Heart left ventricle (tissue), 13 donors: ENCODE measurements at regions not wholly inside any gene's neighbourhood (a gene's known extent, or its start where the extent isn't known, plus 50 kb on each side); places are given as distances from the start of the nearest gene placed in this dataset.

Experiments used
- POLR2A ChIP-seq, 2 donors: fragments of 450-650 bp; IDR thresholded peaks; one replicate each; pipeline ENCODE4 v1.6.1; 2017; ENCODE audit warnings: antibody characterized with exemption in 2 of 2, mild to moderate bottlenecking in 2 of 2, moderate library complexity in 2 of 2
- TF ChIP-seq, protein P1 (sequence below), 12 donors: fragments of 200-600 bp; sonication (generic) in 4 of 12; IDR thresholded peaks; one replicate each; pipeline versions ENCODE4 v1.5.0 to v1.8.0; 2018 to 2022; ENCODE audit warnings: antibody characterized with exemption in 12 of 12, mild to moderate bottlenecking in 5 of 12
- donor health status: ischemic (EF 13 %, LVEDD 7.1; RV severe dilation, severe dysfunction).
- donor health status: DM: no; HTN: yes; CAD: no.
- donor health status: DM: no; HTN: no; CAD: no.
- donor health status: ischemic (EF 25% LVEDD 6.9; RV normal size, moderate dysfunction).
- donor health status: ischemic (EF 25% LVEDD 5.7; RV mildly dilated, moderate dysfunction).
- donor health status: ischemic (EF 35%, LVEDD 5.7; RV mildly dilated, moderate dysfunction).
- donor health status: nonischemic (EF 11% LVEDD 7.7; RV severe dilation, severe dysfunction).
- donor health status: DM: yes; HTN: yes; CAD: no.
- donor health status: PGD.
- donor health status: ischemic (EF 29% LVEDD 5.4; RV normal size, mild dysfunction).
- donor health status: nonischemic (EF 23%, LVEDD 6.1; RV moderate dilation, normal function).

DNA sequence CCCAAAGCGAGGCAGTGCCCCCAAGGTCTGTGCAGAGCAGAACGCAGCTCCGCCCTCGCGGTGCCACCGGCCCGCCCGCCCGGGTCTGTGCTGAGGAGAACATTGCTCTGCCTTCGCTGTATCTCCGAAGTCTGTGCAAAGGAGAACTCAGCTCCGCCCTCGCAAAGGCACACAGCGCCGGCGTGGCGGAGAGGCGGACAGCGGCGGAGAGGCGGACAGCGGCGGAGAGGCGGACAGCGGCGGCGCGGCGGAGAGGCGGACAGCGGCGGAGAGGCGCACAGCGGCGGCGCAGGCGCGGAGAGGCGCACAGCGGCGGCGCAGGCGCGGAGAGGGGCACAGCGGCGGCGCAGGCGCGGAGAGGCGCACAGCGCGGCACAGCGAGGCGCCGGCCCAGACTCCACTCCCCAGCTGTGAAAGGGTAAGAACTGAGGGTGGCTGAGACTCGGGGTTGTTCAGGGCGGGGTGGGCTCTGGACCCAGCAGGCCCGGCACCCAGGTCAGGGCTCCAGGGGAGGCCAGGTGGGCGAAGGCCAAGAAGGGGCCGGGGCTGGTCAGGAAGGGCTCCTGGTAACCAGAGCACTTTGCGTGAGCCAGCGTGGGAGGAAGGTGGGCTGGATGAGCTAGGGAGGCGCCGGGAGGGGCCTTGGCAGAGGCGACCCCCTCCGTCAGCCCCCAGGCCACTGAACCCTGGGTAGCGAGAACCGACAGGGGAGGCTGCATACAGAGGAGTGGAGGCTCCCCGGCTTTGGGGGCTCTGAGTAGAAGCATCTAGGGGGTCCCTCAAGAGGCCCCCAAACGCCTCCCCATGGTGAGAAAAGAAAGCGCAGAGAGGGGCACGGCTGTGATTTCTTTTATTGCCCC lies 53.4 kb downstream of the VPREB1 start:
- TF ChIP-seq, protein P1, sequence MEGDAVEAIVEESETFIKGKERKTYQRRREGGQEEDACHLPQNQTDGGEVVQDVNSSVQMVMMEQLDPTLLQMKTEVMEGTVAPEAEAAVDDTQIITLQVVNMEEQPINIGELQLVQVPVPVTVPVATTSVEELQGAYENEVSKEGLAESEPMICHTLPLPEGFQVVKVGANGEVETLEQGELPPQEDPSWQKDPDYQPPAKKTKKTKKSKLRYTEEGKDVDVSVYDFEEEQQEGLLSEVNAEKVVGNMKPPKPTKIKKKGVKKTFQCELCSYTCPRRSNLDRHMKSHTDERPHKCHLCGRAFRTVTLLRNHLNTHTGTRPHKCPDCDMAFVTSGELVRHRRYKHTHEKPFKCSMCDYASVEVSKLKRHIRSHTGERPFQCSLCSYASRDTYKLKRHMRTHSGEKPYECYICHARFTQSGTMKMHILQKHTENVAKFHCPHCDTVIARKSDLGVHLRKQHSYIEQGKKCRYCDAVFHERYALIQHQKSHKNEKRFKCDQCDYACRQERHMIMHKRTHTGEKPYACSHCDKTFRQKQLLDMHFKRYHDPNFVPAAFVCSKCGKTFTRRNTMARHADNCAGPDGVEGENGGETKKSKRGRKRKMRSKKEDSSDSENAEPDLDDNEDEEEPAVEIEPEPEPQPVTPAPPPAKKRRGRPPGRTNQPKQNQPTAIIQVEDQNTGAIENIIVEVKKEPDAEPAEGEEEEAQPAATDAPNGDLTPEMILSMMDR (IDR thresholded peaks at IDR 0.05): peak in 4 of 12 donors; percentile 15 to 38 (median 28)
- peak in 1 of 2 donors; percentile 76 for TF ChIP-seq POLR2A (IDR thresholded peaks at IDR 0.05)
